Germinal center (tissue), 1 donor: ENCODE measurements at regions not wholly inside any gene's neighbourhood (a gene's known extent, or its start where the extent isn't known, plus 50 kb on each side); places are given as distances from the start of the nearest gene placed in this dataset.

ENCODE experiments used
- DNase-seq: peaks from one replicate; pipeline ENCODE4 v3.0.0; 2012; ENCODE audit warnings: mixed read lengths, low spot score

GRCh38 chr19:28290963-28291657, 921.8 kb downstream of the UQCRFS1 start:
- no peak for DNase-seq

- no peak for DNase-seq
Measured at GRCh38 chr19:28289295-28290063, 923.5 kb downstream of the UQCRFS1 start.

GRCh38 chr19:28288572-28289264, 924.2 kb downstream of the UQCRFS1 start:
- DNase-seq: no peak

GRCh38 chr19:28285917-28286316, 927.0 kb downstream of the UQCRFS1 start:
- no peak for DNase-seq

GRCh38 chr19:28285078-28285477, 927.9 kb downstream of the UQCRFS1 start:
- no peak for DNase-seq

- no peak for DNase-seq
Measured at GRCh38 chr19:28284389-28284788, 928.6 kb downstream of the UQCRFS1 start.

- no peak for DNase-seq
Measured at GRCh38 chr19:28283592-28283991, 929.4 kb downstream of the UQCRFS1 start.

GRCh38 chr19:28281676-28282075, 931.3 kb downstream of the UQCRFS1 start:
- no peak for DNase-seq

- DNase-seq: no peak
Measured at GRCh38 chr19:28264556-28264955, 948.4 kb downstream of the UQCRFS1 start.

- no peak for DNase-seq
Measured at GRCh38 chr19:28258829-28259228, 954.1 kb downstream of the UQCRFS1 start.

GRCh38 chr19:28257396-28257795, 955.6 kb downstream of the UQCRFS1 start:
- no peak for DNase-seq

GRCh38 chr19:28247243-28247642, 965.7 kb downstream of the UQCRFS1 start:
- DNase-seq: no peak

GRCh38 chr19:28245937-28246336, 967.0 kb downstream of the UQCRFS1 start:
- no peak for DNase-seq

GRCh38 chr19:28244966-28245365, 968.0 kb downstream of the UQCRFS1 start:
- DNase-seq: no peak

- DNase-seq: peak; percentile 7
Measured at GRCh38 chr19:28242317-28242927, 970.5 kb downstream of the UQCRFS1 start.

- no peak for DNase-seq
Measured at GRCh38 chr19:28239270-28239669, 973.7 kb downstream of the UQCRFS1 start.

GRCh38 chr19:28238270-28238820, 974.6 kb downstream of the UQCRFS1 start:
- no peak for DNase-seq

- no peak for DNase-seq
Measured at GRCh38 chr19:28235606-28236125, 977.3 kb downstream of the UQCRFS1 start.

- DNase-seq: no peak
Measured at GRCh38 chr19:28234637-28235036, 978.3 kb downstream of the UQCRFS1 start.

GRCh38 chr19:28228854-28229253, 984.1 kb downstream of the UQCRFS1 start:
- DNase-seq: no peak

GRCh38 chr19:28224441-28224840, 988.5 kb downstream of the UQCRFS1 start:
- DNase-seq: no peak

- DNase-seq: no peak
Measured at GRCh38 chr19:28221736-28222135, 991.2 kb downstream of the UQCRFS1 start.
